HEK293T (cell line): ENCODE measurements at regions not wholly inside any gene's neighbourhood (a gene's known extent, or its start where the extent isn't known, plus 50 kb on each side); places are given as distances from the start of the nearest gene placed in this dataset.

Experiments
- ARNT ChIP-seq: fragments of 450-650 bp; IDR thresholded peaks from 2 replicates; pipeline ENCODE4 v1.6.1; 2017; ENCODE audit warnings: mild to moderate bottlenecking
- ELF4 ChIP-seq: fragments of 450-650 bp; IDR thresholded peaks from 2 replicates; pipeline ENCODE4 v1.6.1; 2017; ENCODE audit warnings: antibody characterized with exemption
- FOXK2 ChIP-seq: fragments of 450-650 bp; IDR thresholded peaks from 2 replicates; pipeline ENCODE4 v1.6.1; 2016; ENCODE audit warnings: mild to moderate bottlenecking
- FOXM1 ChIP-seq: fragments of 450-650 bp; IDR thresholded peaks from 2 replicates; pipeline ENCODE4 v1.6.1; 2017; ENCODE audit warnings: mild to moderate bottlenecking, borderline replicate concordance
- PKNOX1 ChIP-seq: fragments of 450-650 bp; IDR thresholded peaks from 2 replicates; pipeline ENCODE4 v1.6.1; 2016
- SP1 ChIP-seq: fragments of 450-650 bp; IDR thresholded peaks from 2 replicates; pipeline ENCODE4 v1.6.1; 2017
- ZNF384 ChIP-seq: fragments of 450-650 bp; IDR thresholded peaks from 2 replicates; pipeline ENCODE4 v1.6.1; 2016

GRCh38 chr14:86938320-86938719 lies 1054.7 kb downstream of the GALC start:
- TF ChIP-seq SP1: no peak
- no peak for TF ChIP-seq ARNT
- TF ChIP-seq FOXK2: no peak
- no peak for TF ChIP-seq ZNF384
- no peak for TF ChIP-seq FOXM1
- no peak for TF ChIP-seq ELF4
- TF ChIP-seq PKNOX1: no peak
